ENCODE measurements at regions not wholly inside any gene's neighbourhood (a gene's known extent, or its start where the extent isn't known, plus 50 kb on each side); places are given as distances from the start of the nearest gene placed in this dataset.

GRCh38 chr2:18309627-18310026 lies 250.8 kb downstream of the RDH14 start:
- H3K4me3 ChIP-seq (ENCODE audit: low read depth, low read length): no peak overlapping the region
- TF ChIP-seq CTCF (IDR thresholded peaks at IDR 0.05; ENCODE audit: low read depth, low read length): no peak

GRCh38 chr2:18309188-18309587 lies 251.3 kb downstream of the RDH14 start:
- no peak overlapping the region for H3K4me3 ChIP-seq (ENCODE audit: low read depth, low read length)
- TF ChIP-seq CTCF (IDR thresholded peaks at IDR 0.05; ENCODE audit: low read depth, low read length): no peak

- TF ChIP-seq CTCF (IDR thresholded peaks at IDR 0.05; ENCODE audit: low read depth, low read length): no peak
- H3K4me3 ChIP-seq (ENCODE audit: low read depth, low read length): no peak overlapping the region
These were observed 255.6 kb downstream of the RDH14 start for GRCh38 chr2:18304849-18305248.

GRCh38 chr2:18301421-18302139 lies 258.9 kb downstream of the RDH14 start:
- H3K4me3 ChIP-seq (ENCODE audit: low read depth, low read length): no peak overlapping the region
- TF ChIP-seq CTCF (IDR thresholded peaks at IDR 0.05; ENCODE audit: low read depth, low read length): no peak

GRCh38 chr2:18299423-18300212 lies 260.8 kb downstream of the RDH14 start:
- H3K4me3 ChIP-seq (ENCODE audit: low read depth, low read length): no peak overlapping the region
- TF ChIP-seq CTCF (IDR thresholded peaks at IDR 0.05; ENCODE audit: low read depth, low read length): no peak

- TF ChIP-seq CTCF (IDR thresholded peaks at IDR 0.05; ENCODE audit: low read depth, low read length): no peak
- H3K4me3 ChIP-seq (ENCODE audit: low read depth, low read length): no peak overlapping the region
These were observed 262.9 kb downstream of the RDH14 start for GRCh38 chr2:18297534-18298058.

GRCh38 chr2:18290386-18290785 lies 270.1 kb downstream of the RDH14 start:
- no peak overlapping the region for H3K4me3 ChIP-seq (ENCODE audit: low read depth, low read length)
- TF ChIP-seq CTCF (IDR thresholded peaks at IDR 0.05; ENCODE audit: low read depth, low read length): no peak
